ENCODE measurements at regions not wholly inside any gene's neighbourhood (a gene's known extent, or its start where the extent isn't known, plus 50 kb on each side); places are given as distances from the start of the nearest gene placed in this dataset.

DNA sequence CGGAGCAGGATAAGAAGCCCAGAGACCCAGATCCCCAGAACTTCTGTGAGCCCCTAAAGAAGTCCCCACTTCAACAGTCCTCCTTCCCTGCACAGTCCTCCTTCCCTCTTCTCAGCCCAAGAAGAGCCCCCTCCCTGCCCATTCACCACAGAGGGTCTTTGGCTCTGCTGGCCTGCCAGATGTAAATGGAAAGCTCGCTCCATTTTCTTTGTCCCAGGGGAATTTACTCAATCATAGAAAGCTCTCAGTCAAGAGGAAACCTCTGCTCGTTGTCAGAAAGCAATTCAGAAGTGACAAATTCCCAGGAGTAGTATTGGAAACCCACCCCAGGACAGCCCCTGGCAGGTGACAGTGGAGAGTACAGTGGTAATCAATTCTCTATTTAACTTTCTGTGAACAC lies 105.5 kb upstream of the SMAD3 start:
- no peak for TF ChIP-seq CTCF (IDR thresholded peaks at IDR 0.05; ENCODE audit: low read depth, low read length)
- H3K4me3 ChIP-seq (ENCODE audit: low read depth, low read length) = no peak overlapping the region
- POLR2A ChIA-PET = no interaction called here
- no peak for DNase-seq (ENCODE audit: low read depth, low spot score)
- peaks cover 3% of the 10 kb centered on the region for H3K27me3 ChIP-seq (ENCODE audit: control insufficient read depth, insufficient read depth, low read length)
- H3K9me3 ChIP-seq (ENCODE audit: control insufficient read depth, insufficient read depth, low read length) = no peaks in the 10 kb centered on the region
- CTCF ChIA-PET = no interaction called here
- H3K27ac ChIP-seq (ENCODE audit: low read depth, low read length) = no peak overlapping the region

- no peak for DNase-seq (ENCODE audit: low read depth, low spot score)
- no peak overlapping the region for H3K4me3 ChIP-seq (ENCODE audit: low read depth, low read length)
- CTCF ChIA-PET = no interaction called here
- POLR2A ChIA-PET = no interaction called here
- H3K27ac ChIP-seq (ENCODE audit: low read depth, low read length) = no peak overlapping the region
- peaks cover 5% of the 10 kb centered on the region for H3K27me3 ChIP-seq (ENCODE audit: control insufficient read depth, insufficient read depth, low read length)
- no peaks in the 10 kb centered on the region for H3K9me3 ChIP-seq (ENCODE audit: control insufficient read depth, insufficient read depth, low read length)
- TF ChIP-seq CTCF (IDR thresholded peaks at IDR 0.05; ENCODE audit: low read depth, low read length) = no peak
Measured at GRCh38 chr15:66960519-66960918, 104.9 kb upstream of the SMAD3 start.

- no peaks in the 10 kb centered on the region for H3K9me3 ChIP-seq (ENCODE audit: control insufficient read depth, insufficient read depth, low read length)
- ChIA-PET POLR2A (no interaction called here), CTCF (no interaction called here)
- peaks cover 5% of the 10 kb centered on the region for H3K27me3 ChIP-seq (ENCODE audit: control insufficient read depth, insufficient read depth, low read length)
- no peak overlapping the region for H3K27ac ChIP-seq (ENCODE audit: low read depth, low read length)
- no peak for DNase-seq (ENCODE audit: low read depth, low spot score)
- no peak overlapping the region for H3K4me3 ChIP-seq (ENCODE audit: low read depth, low read length)
- TF ChIP-seq CTCF (IDR thresholded peaks at IDR 0.05; ENCODE audit: low read depth, low read length) = no peak
Measured at GRCh38 chr15:66961407-66961884, 104.0 kb upstream of the SMAD3 start.

DNA sequence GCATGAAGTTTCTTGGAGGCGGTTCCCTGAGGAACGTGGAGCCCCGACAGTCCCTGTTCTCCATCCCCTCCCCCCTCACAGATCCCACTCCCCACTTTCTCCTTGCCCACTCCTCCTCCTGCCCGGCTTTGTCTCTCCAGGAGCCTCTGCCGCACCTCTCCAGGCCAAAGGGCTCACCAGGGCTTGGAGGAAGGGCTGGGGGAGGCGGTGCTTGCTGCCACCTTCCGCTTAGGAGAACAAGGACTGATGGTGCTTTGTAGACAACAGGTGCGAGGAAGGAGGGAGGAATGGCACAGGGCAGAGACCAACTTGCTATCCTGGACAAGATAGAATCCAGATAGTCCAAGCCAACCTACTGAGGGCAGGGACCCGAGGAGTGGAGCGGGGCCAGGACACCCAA lies 103.5 kb upstream of the SMAD3 start:
- no peak for DNase-seq (ENCODE audit: low read depth, low spot score)
- ChIA-PET POLR2A (interaction anchor here (0.6 kb wide), 1 partner anchor 9 kb away, joined by 3 read pairs; no protein-coding TSS in a partner anchor), CTCF (no interaction called here)
- Histone ChIP-seq H3K27me3 (ENCODE audit: control insufficient read depth, insufficient read depth, low read length) (peaks cover 5% of the 10 kb centered on the region), H3K4me3 (ENCODE audit: low read depth, low read length) (no peak overlapping the region), H3K9me3 (ENCODE audit: control insufficient read depth, insufficient read depth, low read length) (no peaks in the 10 kb centered on the region), H3K27ac (ENCODE audit: low read depth, low read length) (no peak overlapping the region)
- TF ChIP-seq CTCF (IDR thresholded peaks at IDR 0.05; ENCODE audit: low read depth, low read length) = no peak

DNA sequence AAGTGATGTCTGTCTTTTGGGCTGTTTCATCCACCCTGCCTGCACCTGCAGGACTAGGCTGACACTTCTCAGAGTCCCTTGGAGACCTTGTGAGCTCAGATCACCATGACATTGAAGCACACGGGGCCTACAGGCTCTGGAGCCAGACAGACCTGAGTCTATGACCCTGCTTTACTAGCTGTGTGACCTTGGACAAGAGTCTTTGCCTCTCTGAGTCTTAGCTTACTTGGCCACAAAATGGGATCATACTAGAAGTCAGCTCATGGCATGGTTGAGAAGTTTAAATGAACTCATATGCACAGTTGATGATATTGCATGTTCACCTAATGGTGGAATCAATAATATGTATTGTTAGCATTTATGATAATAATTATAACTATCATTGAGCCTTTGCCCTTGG lies 102.9 kb upstream of the SMAD3 start:
- H3K4me3 ChIP-seq (ENCODE audit: low read depth, low read length) = no peak overlapping the region
- H3K27me3 ChIP-seq (ENCODE audit: control insufficient read depth, insufficient read depth, low read length) = peaks cover 5% of the 10 kb centered on the region
- DNase-seq (ENCODE audit: low read depth, low spot score) = no peak
- no peaks in the 10 kb centered on the region for H3K9me3 ChIP-seq (ENCODE audit: control insufficient read depth, insufficient read depth, low read length)
- ChIA-PET CTCF (no interaction called here), POLR2A (interaction anchor here (0.6 kb wide), 1 partner anchor 8 kb away, joined by 3 read pairs; no protein-coding TSS in a partner anchor)
- TF ChIP-seq CTCF (IDR thresholded peaks at IDR 0.05; ENCODE audit: low read depth, low read length) = no peak
- H3K27ac ChIP-seq (ENCODE audit: low read depth, low read length) = no peak overlapping the region
